IPS DF 4.7 (cell line): ENCODE measurements at regions not wholly inside any gene's neighbourhood (a gene's known extent, or its start where the extent isn't known, plus 50 kb on each side); places are given as distances from the start of the nearest gene placed in this dataset.
"Not testable (repeated sequence)": the region's sequence is repeated elsewhere in the genome, so short reads cannot be mapped to it uniquely, and the experiment has no call there.

Source experiments
- DNase-seq: peaks from one replicate; pipeline ENCODE4 v3.0.0-alpha.2; 2013; ENCODE audit warnings: low spot score; ENCODE audit errors: extremely low read depth

DNA sequence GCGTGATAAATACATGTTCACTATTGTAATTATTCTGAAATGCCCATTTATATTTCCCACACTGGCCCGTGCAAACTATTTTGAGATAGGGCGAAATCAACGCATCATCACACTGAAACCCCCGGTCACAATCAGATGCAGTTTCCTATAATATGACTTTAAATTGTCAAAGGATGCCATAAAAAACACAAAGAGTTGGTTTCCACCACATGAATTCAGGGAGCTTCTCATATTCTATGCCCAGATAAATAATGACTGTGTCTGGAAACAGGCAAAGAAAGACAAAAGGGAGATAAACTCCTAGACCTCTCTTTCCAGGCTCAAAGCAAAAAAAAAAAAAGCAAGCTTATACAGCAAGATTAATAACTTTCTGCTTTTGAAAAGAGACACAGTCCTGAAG is 375.8 kb upstream of the AKR1E2 start:
- no peak for DNase-seq

- no peak for DNase-seq
Observed at GRCh38 chr10:4448030-4448429, 378.0 kb upstream of the AKR1E2 start.

GRCh38 chr10:4443419-4443818 is 382.6 kb upstream of the AKR1E2 start:
- DNase-seq: no peak

DNA sequence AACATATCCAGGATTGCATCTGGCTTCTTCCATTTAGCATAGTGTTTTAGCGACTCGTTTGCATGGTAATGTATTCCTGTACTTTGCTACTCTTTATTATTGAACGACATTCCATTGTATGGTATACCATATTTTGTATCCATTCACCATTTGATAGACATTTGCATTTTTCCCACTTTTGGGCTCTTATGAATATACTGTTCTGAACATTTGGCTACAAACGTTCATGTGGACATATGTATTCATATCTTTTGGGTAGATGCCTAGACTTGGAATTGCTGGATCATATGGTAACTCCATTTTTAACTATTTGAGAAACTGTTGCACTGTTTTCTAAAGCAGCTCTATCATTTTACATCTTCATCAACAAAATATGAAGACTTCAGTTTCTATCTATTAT is 383.7 kb upstream of the AKR1E2 start:
- no peak for DNase-seq

GRCh38 chr10:4440260-4440659 is 385.7 kb upstream of the AKR1E2 start:
- DNase-seq: no peak

DNA sequence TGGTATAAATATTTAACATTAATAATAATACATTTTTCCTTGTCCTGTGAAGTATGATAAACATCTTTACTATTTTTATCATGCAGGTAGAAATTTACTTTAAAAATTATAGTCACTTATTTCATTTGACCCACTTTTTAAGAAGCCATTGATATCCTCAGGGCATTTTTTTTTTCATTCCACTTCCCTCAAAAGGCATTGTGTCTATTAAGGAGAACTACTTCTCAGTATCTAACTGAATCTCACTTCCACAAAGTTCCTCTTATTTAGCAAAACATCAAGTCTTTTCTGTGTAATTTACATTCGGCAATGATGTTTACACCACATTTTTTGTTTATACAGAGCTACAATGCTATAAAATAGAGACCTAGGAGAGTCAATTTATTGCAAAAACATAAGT is 388.2 kb upstream of the AKR1E2 start:
- DNase-seq: no peak

DNA sequence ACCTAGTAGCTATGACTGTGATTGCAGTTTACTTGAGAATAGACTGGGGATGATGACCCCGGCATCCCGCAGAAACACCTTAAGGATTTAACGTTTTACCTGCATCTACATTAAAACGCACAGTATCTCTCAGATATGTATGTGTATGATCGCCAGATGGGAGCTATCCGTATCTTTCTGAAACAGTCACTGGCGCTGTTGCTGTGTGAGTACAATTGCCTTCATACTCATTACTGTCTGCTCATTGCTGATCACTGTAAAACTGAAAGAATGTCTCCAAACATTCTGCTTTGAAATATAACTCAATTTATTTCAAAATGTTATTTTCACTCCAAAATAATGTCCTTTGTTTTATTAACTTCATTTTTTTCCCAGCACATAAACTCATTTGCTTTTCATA is 388.9 kb upstream of the AKR1E2 start:
- no peak for DNase-seq

DNA sequence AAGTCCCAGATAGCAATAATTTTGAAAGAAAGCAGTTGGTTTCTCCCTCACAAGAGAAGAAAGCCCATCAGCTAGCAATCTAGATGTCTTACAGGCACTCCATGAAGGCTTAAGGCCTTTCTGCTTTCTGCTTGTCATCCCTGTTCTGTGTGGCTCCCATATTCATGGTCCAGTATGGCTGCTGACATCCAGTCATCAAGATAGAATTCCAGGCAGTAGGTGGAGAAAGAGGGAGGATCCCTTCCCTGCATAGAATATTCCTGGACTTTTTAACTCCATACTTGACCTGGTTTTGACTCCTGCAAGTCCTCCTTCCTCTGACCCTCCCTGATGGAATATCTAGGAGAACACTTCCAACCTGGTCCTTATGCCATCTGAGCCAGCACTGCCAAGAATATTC is 389.9 kb upstream of the AKR1E2 start:
- DNase-seq: no peak

DNA sequence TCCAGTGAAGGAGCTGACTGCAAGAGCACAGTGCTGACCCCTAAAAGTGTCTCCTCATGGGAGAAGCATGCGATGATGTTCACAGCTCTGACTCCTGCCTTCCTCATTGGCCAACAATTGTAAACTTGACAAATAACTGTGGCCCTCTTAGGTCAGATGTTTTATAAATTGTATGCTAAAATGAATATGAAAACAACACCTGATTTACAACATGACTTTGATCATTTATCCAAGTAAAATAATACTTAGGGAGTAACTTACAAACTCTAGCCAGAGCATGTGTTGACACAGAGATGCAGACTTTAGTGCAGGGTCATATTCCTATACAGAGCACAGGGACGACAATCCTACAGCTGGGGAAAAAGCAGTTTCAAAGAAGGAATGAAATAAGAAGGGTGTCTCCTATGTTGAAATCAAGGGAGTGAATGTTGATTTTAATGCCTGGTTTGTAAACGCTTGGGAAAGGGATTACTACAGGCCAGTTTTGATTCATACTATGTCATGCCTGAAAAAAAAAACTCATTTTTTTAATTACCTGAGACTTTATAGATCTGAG is 391.4 kb upstream of the AKR1E2 start:
- DNase-seq: no peak

GRCh38 chr10:4434105-4434504 is 391.9 kb upstream of the AKR1E2 start:
- no peak for DNase-seq

DNA sequence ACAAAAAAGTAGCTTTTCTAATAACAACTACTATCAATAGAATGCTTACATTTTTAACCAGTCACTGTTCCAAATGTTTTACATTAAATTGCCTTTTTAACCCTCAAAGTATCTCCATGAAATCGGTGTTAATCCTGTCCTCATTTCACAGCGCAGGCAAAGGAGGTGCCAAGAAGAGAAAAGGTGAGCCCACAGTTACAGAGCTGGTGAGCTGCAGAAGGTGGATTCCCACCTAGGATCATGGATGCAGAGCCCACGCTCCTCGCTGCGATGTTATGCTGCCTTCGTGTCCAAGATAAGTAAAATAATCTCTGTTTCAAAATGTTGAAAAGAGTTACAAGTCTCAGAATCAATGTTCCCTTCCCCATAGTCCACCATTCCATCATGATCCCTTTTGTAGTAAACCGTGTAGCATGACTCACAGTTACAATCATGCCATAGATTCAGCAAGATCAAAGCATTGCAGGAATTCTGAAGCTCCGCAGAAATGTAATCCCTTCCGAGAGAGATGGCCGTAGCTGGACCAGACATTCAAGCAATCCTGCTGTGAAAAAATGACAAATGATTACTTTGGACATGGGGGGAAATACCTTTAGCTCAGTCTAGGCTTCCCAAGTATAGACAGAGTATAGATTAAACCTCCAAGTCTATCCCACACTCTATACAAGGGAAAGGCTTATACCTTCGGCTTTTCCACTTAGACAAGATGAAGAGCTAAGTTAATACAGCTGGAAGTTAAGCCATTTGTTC is 394.7 kb upstream of the AKR1E2 start:
- no peak for DNase-seq

DNA sequence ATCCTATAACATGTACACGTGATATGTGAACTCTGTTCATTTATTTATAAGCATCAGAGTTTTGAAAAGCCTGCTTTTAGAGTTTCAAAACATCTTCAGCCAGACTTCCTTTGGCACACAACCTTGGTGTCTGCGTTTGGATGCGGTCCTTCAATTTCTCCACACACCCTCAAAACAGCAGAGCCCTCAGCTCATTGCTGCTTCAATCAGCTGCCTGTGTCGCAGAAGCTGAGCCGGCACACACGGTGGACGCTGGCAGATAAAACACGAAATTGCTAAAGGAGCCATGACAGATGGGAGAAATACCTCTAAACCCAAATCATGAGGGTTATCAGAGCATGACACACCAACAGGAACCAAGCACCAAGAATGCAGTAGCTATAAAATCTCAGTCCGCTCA is 396.4 kb upstream of the AKR1E2 start:
- DNase-seq: no peak

GRCh38 chr10:4427532-4427931 is 398.5 kb upstream of the AKR1E2 start:
- DNase-seq: no peak

- no peak for DNase-seq
Observed at GRCh38 chr10:4426866-4427265, 399.1 kb upstream of the AKR1E2 start.

GRCh38 chr10:4409319-4409718 is 416.7 kb upstream of the AKR1E2 start:
- DNase-seq: no peak

DNA sequence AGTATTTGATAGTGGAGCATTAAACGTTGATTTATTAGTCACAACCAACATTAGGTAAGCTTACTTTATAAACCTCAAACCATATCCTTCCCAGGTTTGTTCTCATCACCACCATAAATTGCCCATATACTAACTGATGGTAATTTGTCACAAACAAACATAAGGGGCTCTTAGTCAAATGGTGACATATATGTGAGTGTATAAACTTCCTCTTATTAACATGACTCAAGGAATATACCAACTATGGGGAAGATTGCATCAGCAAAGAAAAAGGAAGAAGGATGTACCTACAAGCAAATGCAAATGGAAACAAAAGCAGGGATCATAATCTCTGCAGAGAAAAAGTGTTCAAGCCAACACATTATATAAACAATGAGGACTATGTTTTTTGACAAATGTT is 418.2 kb upstream of the AKR1E2 start:
- no peak for DNase-seq

DNA sequence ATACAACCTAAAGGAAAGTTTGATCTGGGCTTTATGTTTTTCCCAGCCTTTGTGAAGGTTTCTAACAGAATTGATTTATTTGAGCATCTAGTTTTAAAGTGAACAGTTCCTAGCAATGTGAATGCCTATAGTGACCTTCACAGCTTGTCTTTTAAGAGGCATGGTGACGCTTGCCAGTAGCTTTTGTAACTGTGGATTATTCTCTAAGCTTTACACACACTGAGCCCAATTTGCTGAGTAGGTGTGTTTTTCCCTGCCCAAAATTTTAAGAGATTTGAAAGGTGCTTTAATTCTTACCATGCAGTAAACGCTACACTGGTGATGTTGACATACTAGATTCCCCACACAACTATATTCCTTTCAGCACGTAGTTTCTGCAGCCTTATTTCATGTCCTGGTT is 420.2 kb upstream of the AKR1E2 start:
- no peak for DNase-seq

- no peak for DNase-seq
Observed at GRCh38 chr10:4403638-4404252, 422.3 kb upstream of the AKR1E2 start.

DNA sequence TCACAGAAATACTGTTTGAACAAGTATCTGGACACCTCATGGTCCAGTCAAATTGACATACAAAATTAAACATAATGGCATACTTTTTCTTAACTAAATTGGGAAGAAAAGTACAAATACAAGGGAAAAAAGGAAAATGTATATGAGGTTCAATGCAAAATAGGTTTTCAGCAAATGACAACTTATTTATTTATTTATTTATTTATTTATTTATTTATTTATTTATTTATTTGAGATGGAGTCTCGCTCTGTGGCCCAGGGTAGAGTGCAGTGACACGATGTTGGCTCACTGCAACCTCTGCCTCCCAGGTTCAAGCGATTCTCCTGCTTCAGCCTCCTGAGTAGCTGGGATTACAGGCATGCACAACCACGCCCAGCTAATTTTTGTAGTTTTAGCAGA is 424.9 kb upstream of the AKR1E2 start:
- not testable (repeated sequence) for DNase-seq

DNA sequence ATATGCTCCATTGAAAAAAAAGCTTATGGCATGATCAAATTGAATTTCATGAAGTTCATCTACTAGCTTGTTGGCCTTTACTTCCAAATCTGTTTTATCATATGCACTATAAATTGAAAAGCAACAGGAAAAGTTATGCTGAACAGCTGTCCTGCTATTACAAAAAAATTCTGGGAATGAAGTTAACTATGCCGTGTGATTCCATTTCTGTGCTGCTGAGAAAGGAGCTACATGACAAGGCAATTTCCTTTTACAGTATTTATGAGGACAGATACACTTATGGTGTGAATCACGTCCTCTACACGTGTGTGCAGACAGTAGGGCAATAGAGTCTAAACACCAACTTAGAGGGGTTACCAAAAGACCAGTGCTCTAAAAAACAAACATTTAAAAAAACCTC is 426.5 kb upstream of the AKR1E2 start:
- DNase-seq: no peak

DNA sequence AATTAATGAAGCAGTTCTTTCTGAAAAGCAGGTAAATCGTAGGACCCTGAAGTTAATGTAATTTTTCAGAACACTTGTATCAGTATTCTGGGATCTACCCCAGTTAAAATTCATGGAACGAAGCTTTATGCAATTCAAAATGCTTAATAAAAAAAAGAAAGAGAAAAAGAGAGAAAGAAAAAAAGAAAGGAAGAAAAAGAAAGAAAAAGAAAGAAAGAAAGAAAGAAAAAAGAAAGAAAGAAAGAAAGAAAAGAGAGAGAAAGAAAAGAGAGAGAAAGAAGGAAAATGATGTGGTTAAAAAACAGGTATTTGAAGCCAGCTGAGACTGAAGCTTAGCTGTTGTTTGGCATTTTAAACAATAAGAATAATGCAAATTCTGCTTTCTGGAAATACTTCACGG is 427.4 kb upstream of the AKR1E2 start:
- no peak for DNase-seq

GRCh38 chr10:4397337-4397736 is 428.7 kb upstream of the AKR1E2 start:
- DNase-seq: no peak
